Cardiac muscle cell (in vitro differentiated cells and primary cell): ENCODE measurements at regions not wholly inside any gene's neighbourhood (a gene's known extent, or its start where the extent isn't known, plus 50 kb on each side); places are given as distances from the start of the nearest gene placed in this dataset.

ENCODE experiments used
- DNase-seq, 2 donors: peaks; one replicate each; pipeline versions ENCODE4 v3.0.0 to v3.0.0-alpha.2; 2010 to 2017; ENCODE audit warnings: low read depth in 1 of 2, low spot score in 1 of 2
- H3K27ac ChIP-seq: fragments of 200-600 bp; sonication (generic); 2 replicates; pipeline ENCODE4 v1.5.1; 2016
- H3K27me3 ChIP-seq: fragments of 200-600 bp; sonication (generic); 2 replicates; pipeline ENCODE4 v1.6.0; 2016; ENCODE audit warnings: control low read depth
- H3K36me3 ChIP-seq: fragments of 200-600 bp; sonication (generic); 2 replicates; pipeline ENCODE4 v1.5.1; 2016; ENCODE audit warnings: control low read depth
- H3K4me1 ChIP-seq: fragments of 200-600 bp; sonication (generic); 2 replicates; pipeline ENCODE4 v1.8.1; 2017; ENCODE audit warnings: low read depth, mild to moderate bottlenecking, mixed run types
- H3K4me3 ChIP-seq: fragments of 200-600 bp; sonication (generic); 2 replicates; pipeline ENCODE4 v1.5.1; 2016; ENCODE audit warnings: mild to moderate bottlenecking
- H3K9me3 ChIP-seq: fragments of 200-600 bp; sonication (generic); 2 replicates; pipeline ENCODE4 v1.5.1; 2017; ENCODE audit warnings: low read depth, mild to moderate bottlenecking, control low read depth
- CTCF ChIP-seq: IDR thresholded peaks from 2 replicates; pipeline ENCODE4 v1.5.1; 2012; ENCODE audit warnings: low read depth, mild to moderate bottlenecking, low read length

GRCh38 chr7:8356071-8356470 lies 77.3 kb upstream of the NXPH1 start:
- H3K27ac ChIP-seq, result no peak overlapping the region
- H3K9me3 ChIP-seq, result no peaks in the 10 kb centered on the region
- no peak for DNase-seq
- H3K27me3 ChIP-seq, result no peaks in the 10 kb centered on the region
- no peak for TF ChIP-seq CTCF
- H3K4me3 ChIP-seq, result no peak overlapping the region
- no peaks in the 10 kb centered on the region for H3K36me3 ChIP-seq
- no peaks in the 10 kb centered on the region for H3K4me1 ChIP-seq

DNA sequence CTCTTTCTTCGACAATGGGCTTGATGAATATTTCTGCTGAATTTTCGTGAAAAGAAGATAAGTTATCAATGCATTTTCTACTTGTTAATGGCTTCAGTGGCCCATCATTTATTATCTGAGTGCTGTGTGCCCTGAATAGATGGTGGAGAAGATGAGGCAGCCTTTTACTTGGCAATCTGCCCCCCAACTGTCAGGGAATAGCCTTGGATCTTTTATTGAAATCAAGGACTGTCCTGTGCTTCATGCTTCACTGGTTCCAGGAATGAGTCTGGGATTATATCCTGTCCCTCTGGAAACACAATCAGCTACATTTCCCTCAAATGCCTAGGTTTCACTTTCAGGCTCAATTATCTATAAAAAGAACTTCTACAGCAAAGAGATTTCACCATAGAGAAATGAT lies 75.9 kb upstream of the NXPH1 start:
- no peak overlapping the region for H3K27ac ChIP-seq
- no peak for DNase-seq
- H3K4me1 ChIP-seq, result no peaks in the 10 kb centered on the region
- no peaks in the 10 kb centered on the region for H3K9me3 ChIP-seq
- H3K4me3 ChIP-seq, result no peak overlapping the region
- no peaks in the 10 kb centered on the region for H3K36me3 ChIP-seq
- TF ChIP-seq CTCF, result no peak
- H3K27me3 ChIP-seq, result no peaks in the 10 kb centered on the region

DNA sequence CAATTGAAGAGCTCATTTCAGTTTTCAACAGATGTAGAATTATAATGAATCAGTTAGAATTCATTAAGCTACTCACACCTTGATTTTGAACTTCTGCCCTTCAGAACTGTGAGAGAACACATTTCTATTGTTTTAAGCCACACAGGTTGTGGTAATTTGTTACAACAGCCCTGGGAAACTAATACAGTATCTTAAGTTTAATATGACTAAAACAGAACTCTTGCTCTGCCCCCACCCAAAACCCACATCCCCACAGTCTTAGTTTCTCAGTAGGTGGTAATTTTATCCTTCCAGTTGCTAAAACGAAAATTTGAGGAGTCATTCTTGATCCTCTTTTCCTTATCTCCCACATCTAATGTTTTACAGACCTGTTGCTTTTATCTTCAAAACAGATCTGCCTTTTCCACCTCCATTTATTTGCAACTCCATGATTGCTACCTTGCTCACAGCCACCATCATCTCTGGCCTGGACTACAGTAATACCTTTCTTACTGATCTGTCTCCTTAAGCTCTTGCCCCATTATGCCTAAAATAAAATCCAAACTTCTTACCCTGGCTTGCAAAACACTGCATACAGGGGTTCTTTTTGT lies 72.8 kb upstream of the NXPH1 start:
- TF ChIP-seq CTCF, result no peak
- no peak for DNase-seq
- no peaks in the 10 kb centered on the region for H3K4me1 ChIP-seq
- no peaks in the 10 kb centered on the region for H3K27me3 ChIP-seq
- no peaks in the 10 kb centered on the region for H3K36me3 ChIP-seq
- no peaks in the 10 kb centered on the region for H3K9me3 ChIP-seq
- H3K4me3 ChIP-seq, result no peak overlapping the region
- no peak overlapping the region for H3K27ac ChIP-seq

DNA sequence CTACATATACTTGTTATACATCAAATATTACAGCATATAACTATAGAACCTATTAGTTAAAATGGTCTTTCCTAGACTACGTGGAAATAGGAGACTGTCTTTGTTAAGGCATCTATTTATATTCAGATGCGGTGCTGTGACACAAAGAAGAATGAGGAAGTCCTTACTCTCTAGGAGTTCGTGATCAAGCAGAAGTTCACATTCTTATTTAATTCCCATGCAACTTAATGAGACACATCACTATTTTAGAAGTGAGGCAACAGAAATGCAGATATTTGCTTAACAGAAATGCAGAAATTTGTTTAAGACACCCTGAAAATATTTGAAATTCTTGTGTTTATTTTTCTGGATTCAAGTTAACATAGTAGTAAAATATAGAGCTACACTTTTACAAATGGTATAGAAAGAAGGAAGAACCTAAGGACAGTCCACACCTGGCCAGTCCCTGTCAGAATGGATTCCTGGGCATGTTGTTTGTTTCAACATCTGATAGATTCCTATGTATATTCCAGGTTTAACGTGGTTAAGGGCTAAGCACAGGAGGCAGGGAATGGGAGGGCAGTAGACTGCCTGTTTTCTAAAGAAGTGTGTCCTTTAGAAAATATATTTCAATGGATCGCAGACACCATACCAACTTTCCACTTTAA lies 70.6 kb upstream of the NXPH1 start:
- no peak for DNase-seq
- Histone ChIP-seq H3K4me1 (no peaks in the 10 kb centered on the region), H3K27me3 (no peaks in the 10 kb centered on the region), H3K4me3 (no peak overlapping the region), H3K9me3 (no peaks in the 10 kb centered on the region), H3K36me3 (no peaks in the 10 kb centered on the region), H3K27ac (no peak overlapping the region)
- no peak for TF ChIP-seq CTCF

- no peak for TF ChIP-seq CTCF
- H3K4me1 ChIP-seq, result no peaks in the 10 kb centered on the region
- no peak overlapping the region for H3K4me3 ChIP-seq
- no peaks in the 10 kb centered on the region for H3K27me3 ChIP-seq
- H3K9me3 ChIP-seq, result no peaks in the 10 kb centered on the region
- H3K36me3 ChIP-seq, result no peaks in the 10 kb centered on the region
- no peak overlapping the region for H3K27ac ChIP-seq
- no peak for DNase-seq
Measured at GRCh38 chr7:8363407-8364015, 69.9 kb upstream of the NXPH1 start.
